Fibroblast of lung (primary cell): ENCODE measurements at regions not wholly inside any gene's neighbourhood (a gene's known extent, or its start where the extent isn't known, plus 50 kb on each side); places are given as distances from the start of the nearest gene placed in this dataset.

Experiments used
- EZH2 ChIP-seq: IDR thresholded peaks from 2 replicates; pipeline ENCODE4 v1.5.1; 2012; ENCODE audit warnings: low read length, control low read depth, mild to moderate bottlenecking; ENCODE audit errors: missing control alignments
- TF ChIP-seq, protein P1 (sequence below), 2 donors: IDR thresholded peaks in 1 of 2; conservative IDR thresholded peaks in 1 of 2; 1 replicate in 1 of 2; 2 replicates in 1 of 2; pipeline ENCODE4 v1.5.1; 2011 to 2012; ENCODE audit warnings: low read length in 2 of 2, control low read depth in 1 of 2, inconsistent platforms in 1 of 2, low read depth in 1 of 2, mild to moderate bottlenecking in 1 of 2

GRCh38 chr12:127060310-127060847 lies 1206.6 kb upstream of the TMEM132C start:
- TF ChIP-seq, protein P1, sequence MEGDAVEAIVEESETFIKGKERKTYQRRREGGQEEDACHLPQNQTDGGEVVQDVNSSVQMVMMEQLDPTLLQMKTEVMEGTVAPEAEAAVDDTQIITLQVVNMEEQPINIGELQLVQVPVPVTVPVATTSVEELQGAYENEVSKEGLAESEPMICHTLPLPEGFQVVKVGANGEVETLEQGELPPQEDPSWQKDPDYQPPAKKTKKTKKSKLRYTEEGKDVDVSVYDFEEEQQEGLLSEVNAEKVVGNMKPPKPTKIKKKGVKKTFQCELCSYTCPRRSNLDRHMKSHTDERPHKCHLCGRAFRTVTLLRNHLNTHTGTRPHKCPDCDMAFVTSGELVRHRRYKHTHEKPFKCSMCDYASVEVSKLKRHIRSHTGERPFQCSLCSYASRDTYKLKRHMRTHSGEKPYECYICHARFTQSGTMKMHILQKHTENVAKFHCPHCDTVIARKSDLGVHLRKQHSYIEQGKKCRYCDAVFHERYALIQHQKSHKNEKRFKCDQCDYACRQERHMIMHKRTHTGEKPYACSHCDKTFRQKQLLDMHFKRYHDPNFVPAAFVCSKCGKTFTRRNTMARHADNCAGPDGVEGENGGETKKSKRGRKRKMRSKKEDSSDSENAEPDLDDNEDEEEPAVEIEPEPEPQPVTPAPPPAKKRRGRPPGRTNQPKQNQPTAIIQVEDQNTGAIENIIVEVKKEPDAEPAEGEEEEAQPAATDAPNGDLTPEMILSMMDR (conservative IDR thresholded peaks at IDR 0.05 in 1 of 2, IDR thresholded peaks at IDR 0.05 in 1 of 2; ENCODE audit: low read depth in 1 of 2, low read length in 2 of 2): no peak
- no peak for TF ChIP-seq EZH2
